ENCODE measurements at regions not wholly inside any gene's neighbourhood (a gene's known extent, or its start where the extent isn't known, plus 50 kb on each side); places are given as distances from the start of the nearest gene placed in this dataset.
A peak's percentile ranks its signal among the peaks of the same experiment; 100 is the strongest.
"Not testable (repeated sequence)": the region's sequence is repeated elsewhere in the genome, so short reads cannot be mapped to it uniquely, and the experiment has no call there.

DNA sequence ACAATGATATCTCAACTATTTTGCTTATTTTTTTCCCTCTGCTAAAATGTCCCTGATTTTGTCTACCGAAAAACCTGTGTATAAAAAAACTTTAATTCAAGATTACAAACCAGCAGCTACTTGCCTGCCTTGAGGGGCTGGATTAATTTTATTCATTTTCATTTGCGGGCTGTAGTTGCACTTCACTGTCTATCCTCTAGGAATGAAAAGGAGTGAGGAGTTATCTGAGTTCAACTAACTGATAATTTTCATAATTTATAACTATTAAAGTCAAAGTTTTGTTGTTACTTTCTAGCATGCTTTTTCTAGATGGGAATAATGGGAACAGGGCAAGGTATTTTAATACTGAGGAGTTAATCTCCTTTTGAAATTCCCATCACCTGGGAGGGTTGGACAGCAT lies 50.3 kb upstream of the AGTPBP1 start:
- DNase-seq: not testable (repeated sequence)

DNA sequence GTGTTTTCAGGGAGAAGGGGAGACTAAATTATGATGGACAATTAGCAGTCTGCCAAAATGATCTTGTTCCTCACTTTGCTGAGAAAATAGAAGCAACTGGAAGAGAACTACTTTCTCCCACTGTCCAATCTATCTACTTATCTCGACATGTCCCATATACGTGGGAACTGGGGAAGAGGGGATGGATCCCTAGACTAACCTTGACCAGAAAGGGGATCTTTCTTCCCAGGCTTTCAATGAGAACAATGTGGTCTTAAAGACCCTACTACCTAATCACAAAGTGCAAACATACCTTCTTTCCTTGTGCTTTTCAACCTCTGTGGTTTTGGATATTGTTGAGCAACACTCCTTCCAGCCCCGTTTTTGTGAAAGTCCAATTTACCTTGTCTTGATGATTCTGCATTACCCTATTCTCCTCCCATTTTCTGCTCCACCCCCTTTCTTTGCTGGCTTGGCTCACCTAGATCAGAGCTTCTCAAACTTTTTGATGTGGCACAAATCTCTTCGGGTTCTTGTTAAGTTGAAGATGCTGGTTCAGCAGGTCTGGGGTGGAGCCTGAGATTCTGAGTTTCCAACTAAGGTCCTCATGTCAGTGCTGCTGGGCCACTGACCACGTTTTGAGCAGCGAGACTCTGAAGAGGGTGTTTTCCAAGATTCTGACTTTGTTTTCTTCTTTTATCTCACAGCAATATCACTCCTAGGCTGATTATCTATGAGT lies 61.4 kb upstream of the AGTPBP1 start:
- DNase-seq: peak; percentile 37

DNA sequence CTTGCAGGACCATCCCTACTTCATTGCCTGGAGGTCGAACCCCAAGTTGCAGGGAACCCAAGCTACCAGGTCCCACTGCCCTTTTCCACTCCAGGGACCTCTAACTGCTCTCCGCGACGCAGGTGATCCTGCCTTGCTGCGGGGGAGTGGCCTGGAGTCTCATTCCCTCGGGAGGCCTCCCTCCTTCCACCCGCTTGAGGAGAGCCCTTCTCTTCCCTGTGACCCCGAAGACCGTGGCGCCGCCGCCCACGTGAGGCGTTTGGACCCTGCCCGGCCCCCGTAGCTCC lies 63.0 kb upstream of the AGTPBP1 start:
- DNase-seq: not testable (repeated sequence)

DNA sequence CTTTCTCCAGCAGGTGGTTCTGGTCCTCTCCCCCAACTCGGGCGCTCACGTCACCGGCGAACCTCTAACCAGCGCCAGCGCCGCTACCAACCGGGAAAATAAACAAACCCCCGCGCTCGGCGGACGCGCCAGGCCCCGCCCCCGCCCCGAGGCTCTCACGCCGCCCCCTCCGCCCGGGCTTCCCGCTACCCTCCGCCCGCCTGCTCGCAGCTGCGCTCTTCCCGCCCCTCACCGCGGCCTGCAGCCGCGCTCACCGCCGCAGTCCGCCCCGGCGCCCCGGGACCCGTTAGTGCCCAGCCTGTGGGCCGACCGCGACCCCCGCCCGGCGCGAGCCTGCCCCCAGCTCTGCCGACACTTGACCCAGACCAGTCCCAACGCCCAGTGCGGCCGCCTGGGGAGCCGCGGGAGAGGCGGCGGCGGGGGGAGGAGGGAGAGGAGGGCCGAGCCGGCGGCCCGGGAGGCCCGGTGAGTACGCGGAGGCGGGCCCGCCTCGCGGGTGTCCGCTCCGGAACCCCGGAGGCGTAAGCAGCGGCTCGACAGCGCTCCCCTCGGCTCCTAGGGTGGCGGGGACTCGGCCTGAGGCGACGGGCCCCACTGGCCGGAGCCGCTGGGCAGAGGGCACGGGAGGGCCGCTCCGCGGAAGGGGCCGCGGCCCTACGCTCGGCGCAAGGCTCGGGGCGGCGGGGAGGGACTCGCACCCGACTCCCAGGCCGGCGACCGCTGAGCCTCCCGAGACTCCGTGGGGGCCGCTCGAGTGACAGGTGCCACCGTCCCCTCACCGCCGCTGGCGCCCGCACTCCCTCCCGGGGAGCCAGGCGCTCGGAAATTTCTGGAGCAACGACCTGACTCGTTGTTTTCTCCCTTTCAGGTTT lies 63.6 kb upstream of the AGTPBP1 start:
- peak; percentile 75 for DNase-seq

DNA sequence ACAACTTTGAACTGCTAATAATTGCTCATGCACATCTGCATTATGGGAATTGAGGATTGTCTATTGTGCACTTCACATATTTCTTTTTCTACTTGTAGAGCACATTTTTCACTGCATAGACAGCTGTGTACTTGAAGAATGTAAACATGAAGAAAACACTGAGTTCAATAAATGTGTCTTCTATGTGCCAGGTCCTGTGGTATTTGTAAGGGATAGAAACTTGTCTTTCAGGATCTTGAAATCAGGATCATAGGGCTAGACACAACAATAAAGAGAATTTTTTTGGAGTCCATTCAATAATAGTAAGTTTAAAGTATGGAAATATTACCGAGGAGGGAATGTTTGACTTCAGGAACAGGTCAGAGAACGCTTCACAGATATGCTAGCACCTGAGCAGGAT lies 66.6 kb upstream of the AGTPBP1 start:
- DNase-seq: not testable (repeated sequence)

DNA sequence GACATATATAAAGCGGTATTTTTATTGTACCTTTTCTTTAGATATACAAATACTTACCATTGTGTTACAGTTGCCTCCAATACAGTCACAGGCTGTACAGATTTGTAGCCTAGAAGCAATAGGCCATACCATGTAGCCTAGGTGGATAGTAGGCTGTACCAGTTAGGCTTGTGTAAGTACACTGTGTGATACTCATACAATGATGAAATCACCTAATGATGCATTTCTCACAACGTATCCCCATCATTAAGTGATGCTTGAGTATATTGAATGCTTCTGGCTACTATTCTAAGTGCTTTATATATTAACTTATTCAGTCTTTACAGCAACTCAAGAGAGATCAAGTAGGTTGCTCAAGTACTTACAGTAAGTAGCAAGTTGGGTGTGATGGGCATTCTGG lies 71.6 kb upstream of the AGTPBP1 start:
- DNase-seq: not testable (repeated sequence)

DNA sequence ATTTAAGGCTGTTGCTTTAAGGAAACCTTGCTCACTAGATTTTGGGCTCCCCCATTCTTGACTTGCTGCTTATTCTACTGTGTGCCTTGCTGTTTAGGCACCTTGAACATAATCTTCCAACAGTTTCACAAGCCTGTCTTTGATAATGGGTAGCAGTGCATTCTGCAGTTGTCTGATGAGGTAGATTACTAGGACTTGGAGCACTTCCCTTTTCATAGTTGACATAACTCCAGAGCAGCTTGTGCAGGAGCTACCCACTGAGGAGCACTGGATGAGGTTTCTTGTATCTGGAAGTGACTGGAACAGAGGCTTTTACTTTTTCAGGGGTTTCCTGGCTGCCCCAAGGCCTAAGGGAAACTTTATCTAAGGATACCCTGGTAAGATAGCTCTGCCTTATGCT lies 73.0 kb upstream of the AGTPBP1 start:
- DNase-seq: not testable (repeated sequence)

DNA sequence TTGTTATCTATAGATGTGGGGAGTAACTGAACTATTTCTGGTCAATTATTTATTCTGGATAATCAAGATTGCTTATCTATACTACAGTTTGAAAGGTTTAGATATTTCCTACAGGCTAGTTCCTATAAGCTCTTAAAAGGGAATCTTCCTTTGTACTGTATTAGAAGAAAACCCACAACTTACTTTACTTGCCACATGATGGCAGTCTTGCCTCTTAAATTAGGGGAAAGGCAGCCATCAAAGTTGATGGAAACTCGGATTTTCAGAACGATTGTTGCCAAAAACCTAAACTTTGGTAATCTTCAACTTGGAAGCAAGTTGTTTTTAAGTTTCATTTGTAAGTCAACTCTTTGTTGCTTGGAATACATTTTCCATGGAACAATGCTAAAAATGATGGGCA lies 77.2 kb upstream of the AGTPBP1 start:
- DNase-seq: not testable (repeated sequence)

DNA sequence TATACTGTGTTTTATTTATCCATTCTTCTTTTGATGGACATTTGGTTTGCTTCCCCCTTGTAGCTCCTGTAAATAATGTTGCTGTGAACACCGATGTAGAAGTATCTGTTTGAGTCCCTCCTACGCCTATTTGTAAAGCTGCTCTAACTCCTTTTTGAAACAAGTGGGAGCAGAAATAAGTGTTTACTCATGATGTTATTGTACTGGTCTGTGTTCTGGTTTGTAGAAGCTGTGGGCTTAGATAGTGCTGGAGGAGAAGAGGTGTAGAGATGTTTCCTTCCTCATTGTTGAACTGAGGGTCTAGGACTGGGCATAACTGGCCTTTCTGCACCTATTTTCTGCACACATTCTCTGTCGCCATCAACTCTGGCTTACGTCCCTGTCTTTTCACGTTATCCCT lies 78.8 kb upstream of the AGTPBP1 start:
- not testable (repeated sequence) for DNase-seq

DNA sequence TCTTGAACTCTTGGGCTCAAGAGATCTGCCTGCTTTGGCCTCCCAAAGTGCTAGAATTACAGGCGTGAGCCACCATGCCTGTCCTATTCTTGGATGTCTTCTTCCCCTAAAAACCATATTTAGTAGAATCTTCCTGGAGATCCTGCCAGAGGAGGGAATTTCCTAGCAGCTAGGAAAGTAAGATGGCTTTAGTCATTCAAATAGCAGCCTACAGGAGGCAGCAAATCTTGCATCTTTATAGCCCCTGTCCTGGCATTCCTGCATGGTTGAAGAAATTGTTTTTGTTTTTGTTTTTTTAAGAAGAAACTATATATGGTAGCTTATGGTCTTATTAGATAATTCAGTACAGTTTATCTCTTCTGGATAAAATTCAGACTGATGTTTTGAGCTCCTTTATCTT lies 83.2 kb upstream of the AGTPBP1 start:
- not testable (repeated sequence) for DNase-seq

DNA sequence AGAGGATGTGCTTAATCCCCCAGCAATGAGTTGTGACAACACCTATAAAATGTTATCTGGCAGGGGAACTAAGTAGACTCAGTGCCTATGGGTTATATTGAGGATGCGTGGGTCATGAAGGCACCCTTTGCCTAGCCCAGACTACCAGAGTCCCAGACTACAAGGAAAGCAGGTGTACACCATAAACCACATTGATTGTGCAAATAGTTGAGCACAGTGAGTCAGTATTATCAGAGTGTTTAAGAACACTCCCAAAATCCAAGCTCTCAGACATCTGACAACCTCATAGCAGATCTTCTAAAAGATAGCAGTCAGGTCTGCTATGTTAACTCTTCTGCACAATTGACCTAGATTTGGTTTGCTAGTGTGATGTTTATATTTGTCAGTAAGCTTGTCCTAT lies 92.8 kb upstream of the AGTPBP1 start:
- not testable (repeated sequence) for DNase-seq

DNA sequence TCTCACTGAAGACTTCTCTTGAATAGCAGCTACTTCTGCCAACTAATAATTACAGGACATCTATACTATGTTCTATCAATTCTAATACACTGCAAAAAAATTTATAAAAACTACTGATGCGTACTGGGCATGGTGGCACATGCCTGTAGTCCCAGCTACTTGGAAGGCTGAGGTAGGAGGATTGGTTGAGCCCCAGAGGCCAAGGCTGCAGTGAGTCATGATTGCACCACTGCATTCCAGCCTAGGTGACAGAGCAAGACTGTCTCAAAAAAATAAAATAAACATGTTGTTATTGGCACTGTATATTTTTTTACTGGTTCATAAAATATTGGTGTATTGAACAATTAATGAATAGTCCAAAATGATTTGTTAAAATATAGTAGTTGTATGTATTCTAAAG lies 97.0 kb upstream of the NAA35 start:
- not testable (repeated sequence) for DNase-seq

DNA sequence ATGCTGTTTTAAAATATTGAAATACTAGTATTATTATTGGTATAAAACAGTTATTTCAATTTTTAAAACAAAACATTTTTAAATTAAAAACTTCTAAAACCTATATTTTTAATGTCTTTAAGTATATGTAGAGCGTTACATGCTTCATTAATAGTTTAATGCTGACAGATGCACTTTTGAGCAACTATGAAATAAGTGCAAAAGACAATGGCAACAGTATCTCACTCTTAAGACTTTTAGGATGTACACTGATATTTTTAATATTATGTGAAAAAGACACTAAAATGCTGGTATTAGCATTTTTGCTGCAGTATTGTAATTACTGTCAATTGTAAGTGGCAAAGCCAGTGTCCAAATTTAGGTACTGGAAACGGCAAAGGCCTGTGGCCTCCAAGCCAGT lies 93.2 kb upstream of the NAA35 start:
- DNase-seq: not testable (repeated sequence)

DNA sequence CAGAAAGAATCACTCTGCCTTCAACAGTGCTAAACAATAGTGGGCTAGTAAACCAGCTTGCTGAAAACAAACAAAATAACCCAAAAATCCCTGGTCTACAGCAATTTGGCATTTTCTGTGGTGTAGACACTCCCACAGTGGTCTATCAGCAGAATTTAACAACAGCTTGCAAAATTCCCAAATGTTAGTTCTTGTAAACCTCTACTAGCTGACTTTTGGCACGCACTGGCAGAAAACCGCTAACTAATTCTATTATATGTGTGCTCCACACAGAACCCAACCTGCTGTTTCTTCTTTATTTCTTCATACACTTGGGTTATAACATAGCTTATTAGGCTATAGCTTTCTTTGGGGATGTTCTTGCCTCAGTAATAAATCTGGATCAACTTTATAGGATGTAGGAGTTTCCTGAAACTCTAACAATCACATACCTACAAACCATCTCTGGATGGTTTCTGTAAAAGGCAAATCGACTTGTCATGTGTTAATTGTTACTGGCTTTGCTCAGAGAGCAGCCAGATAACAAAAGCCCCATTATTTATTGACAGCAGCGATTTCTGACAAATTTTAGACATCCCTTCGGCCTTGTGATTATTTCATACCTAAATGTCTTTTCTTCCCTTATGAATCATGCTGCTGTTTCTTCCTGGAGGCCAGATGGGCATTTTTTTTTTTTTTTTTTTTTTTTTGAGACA lies 82.7 kb upstream of the NAA35 start:
- no peak for DNase-seq

DNA sequence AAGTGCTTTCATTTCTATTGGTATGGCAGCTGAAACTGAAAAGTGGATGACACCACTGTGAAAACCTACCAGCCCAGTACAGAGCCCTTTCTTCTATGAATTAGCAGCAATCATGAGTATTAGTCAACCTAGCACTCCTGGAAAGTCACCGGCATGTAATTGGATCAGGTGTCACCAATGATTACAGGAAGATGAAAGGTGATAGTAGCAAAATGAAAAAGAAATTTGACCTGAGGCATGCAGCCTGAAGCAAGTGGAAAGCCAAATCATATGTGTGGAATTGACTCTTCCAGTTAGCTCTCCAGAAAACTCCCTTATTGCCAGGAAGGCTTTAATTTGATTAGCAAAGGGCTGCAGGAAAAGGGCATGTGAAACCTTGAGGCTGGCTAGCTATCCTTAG lies 81.2 kb upstream of the NAA35 start:
- no peak for DNase-seq

DNA sequence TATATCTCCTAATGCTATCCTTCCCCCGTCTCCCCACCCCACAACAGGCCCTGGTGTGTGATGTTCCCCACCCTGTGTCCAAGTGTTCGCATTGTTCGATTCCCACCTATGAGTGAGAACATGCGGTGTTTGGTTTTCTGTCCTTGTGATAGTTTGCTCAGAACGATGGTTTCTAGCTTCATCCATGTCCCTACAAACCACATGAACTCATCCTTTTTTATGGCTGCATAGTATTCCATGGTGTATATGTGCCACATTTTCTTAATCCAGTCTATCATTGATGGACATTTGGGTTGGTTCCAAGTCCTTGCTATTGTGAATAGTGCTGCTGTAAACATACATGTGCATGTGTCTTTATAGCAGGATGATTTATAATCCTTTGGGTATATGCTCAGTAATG lies 79.1 kb upstream of the NAA35 start:
- not testable (repeated sequence) for DNase-seq

DNA sequence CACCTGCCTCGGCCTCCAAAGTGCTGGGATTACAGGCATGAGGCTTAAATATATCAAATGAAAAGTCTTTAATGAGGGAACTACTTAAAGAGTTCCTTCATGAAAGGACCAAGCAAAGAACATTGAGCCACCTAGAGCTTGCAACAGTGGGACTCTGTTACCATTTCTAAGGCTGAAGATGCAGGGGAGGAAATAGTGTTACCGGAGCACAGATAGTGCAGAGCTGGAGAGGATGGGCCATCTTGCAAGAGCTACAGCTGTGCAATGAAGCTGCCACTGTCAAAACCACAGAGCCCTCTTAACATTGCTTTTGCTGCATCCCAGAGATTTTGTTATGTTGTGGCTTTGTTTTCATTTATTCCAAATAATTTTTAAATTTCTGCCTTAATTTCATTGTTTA lies 77.1 kb upstream of the NAA35 start:
- no peak for DNase-seq

DNA sequence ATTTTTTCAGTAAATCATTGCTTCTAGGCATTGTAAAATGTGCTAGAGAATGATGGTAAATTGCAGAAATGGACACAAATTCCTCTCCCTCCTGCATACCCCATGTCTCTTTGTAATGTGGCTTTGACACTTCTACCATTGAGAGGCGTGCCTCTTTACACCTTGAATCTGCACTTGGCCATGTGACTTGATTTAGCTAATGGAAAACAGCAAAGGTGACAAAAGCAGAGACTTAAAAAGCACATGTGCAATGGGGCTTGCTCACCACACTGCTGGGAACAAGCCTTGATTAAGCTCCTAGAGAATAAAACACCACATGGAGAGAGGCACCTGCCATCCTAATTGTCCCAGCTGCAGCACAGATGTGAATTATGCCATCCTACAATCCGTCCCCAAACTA lies 69.9 kb upstream of the NAA35 start:
- no peak for DNase-seq

DNA sequence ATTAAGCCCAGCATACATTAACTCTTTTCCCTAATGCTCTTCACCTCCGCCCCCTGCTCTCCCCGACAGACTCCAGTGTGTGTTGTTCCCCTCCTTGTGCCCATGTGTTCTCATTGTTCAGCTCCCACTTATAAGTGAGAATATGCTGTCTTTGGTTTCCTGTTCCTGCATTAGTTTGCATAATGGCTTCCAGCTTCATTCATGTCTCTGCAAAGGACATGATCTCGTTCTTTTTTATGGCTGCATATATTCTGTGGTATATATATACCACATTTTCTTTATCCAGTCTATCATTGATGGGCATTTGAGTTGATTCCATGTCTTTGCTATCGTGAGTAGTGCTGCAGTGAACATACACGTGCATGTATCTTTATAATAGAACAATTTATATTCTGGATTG lies 69.3 kb upstream of the NAA35 start:
- DNase-seq: not testable (repeated sequence)

DNA sequence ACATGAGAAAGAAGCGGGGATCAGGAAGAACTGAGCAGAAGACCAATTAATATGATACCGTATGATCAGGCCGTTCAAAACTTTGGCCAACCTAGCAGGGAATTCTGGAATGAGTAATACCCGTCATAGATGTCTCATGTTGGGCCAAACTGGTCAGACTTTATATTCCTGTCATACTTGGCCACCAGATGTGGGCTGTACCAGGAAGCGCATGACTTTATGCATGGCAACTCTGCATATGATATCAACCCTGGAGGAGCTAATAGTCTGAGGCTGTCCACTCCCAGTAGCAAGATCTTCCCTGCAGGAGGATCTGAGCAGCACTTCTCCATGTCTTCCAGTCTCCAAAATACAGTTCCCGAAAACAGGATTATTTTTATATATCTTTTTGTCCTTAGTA lies 68.5 kb upstream of the NAA35 start:
- DNase-seq: no peak

DNA sequence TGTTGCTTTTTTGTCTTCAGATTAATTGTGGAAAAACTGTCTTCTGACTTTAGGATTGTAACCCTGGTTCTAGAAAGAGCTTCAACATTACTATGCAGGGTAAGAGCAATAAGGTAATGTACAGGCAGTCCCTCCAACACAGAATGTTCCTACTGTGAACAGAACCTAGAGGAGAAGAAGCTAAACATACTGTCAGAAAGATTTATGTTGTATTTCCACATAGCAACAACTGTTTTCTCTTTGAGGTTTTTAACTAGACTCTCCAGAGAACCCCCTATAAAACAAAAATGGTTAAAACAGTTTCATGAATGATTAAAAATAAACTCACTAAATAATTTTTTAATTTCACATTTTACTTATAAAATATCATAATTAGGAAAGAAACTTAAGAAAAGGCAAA lies 64.3 kb upstream of the NAA35 start:
- DNase-seq: no peak

DNA sequence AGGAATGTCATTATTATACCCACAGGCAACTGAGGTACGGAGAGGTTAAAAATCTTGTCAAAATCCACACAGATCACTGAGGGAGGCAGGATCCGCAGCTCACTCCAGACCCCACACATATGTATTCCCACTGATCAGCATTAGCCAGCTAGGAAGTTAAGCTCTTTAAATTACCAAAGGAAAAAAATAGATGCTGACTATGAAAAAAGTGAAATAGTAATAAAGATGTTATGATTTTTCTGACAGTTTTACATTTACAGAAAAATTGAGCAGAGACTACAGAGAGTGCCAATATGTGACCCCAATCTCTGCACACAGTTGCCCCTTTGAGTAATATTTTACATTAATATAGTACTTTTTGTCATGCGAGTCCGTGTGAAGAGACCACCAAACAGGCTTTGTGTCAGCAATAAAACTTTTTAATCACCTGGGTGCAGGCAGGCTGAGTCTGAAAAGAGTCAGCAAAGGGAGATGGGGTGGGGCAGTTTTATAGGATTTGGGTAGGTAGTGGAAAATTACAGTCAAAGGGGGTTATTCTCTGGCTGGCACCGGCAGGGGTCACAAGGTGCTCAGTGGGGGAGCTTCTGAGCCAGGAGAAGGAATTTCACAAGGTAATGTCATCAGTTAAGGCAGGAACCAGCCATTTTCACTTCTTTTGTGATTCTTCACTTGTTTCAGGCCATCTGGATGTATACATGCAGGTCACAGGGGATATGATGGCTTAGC lies 61.9 kb upstream of the NAA35 start:
- DNase-seq: not testable (repeated sequence)

DNA sequence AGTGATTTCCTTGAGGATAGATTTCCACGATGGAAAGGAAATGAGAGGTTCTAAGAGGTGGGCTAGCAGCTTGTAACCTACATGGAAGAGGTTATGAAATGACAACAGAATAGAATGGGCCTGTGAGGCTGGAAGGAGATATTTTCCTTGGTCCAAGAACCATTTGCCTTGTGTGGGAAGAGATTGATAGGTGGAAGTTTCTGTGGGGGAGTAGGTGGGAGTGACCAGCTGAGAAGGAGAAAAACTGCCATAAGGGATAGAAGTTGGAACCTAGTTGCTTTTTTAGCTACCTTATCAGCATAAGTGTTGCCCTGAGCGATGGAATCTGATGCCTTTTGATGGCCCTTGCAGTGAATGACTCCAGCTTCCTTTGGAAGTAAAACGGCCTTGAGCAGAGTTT lies 60.4 kb upstream of the NAA35 start:
- not testable (repeated sequence) for DNase-seq

All from activated CD4-positive, alpha-beta T cell treated with anti-CD3 and anti-CD28 coated beads, Interleukin-2, amount 50 U/mL, for 1 hour (primary cell).